ENCODE measurements at regions not wholly inside any gene's neighbourhood (a gene's known extent, or its start where the extent isn't known, plus 50 kb on each side); places are given as distances from the start of the nearest gene placed in this dataset.

GRCh38 chr2:104049981-104050380, 803.9 kb upstream of the POU3F3 start:
- no peak for DNase-seq (ENCODE audit: low read depth in 1 of 2, low spot score in 2 of 2)
- H3K4ac ChIP-seq (replicated peaks; ENCODE audit: insufficient read length, low read depth, low read length), result no peak overlapping the region
- no peaks in the 10 kb centered on the region for H3K36me3 ChIP-seq (ENCODE audit: control insufficient read depth in 2 of 4, insufficient read depth in 4 of 4, low read length in 3 of 4)
- POLR2A ChIA-PET (ENCODE audit: partially characterized antibody), result no interaction called here
- no peak overlapping the region for H2BK20ac ChIP-seq (ENCODE audit: low read length)
- H3K23me2 ChIP-seq (ENCODE audit: low read depth, low read length), result no peaks in the 10 kb centered on the region; the same call in 1 of the 2 replicates
- no peak overlapping the region for H2BK120ac ChIP-seq (replicated peaks; ENCODE audit: low read depth, low read length)
- CTCF ChIA-PET (ENCODE audit: partially characterized antibody), result no interaction called here
- H2BK5ac ChIP-seq (ENCODE audit: low read depth, low read length), result no peak overlapping the region
- no peak overlapping the region for H3K9ac ChIP-seq (replicated peaks in 1 of 4; ENCODE audit: extremely low read depth in 1 of 4, low read depth in 3 of 4, low read length in 3 of 4)
- H3K27me3 ChIP-seq (replicated peaks in 1 of 4; ENCODE audit: control insufficient read depth in 3 of 4, extremely low read depth in 1 of 4, insufficient read depth in 3 of 4, low read length in 3 of 4), result no peaks in the 10 kb centered on the region
- H2BK15ac ChIP-seq (ENCODE audit: low read length), result no peak overlapping the region
- no peak overlapping the region for H4K91ac ChIP-seq (replicated peaks; ENCODE audit: insufficient read length, low read length)
- H4K20me1 ChIP-seq (replicated peaks in 1 of 2; ENCODE audit: control insufficient read depth in 1 of 2, insufficient read depth in 2 of 2, low read length in 2 of 2), result no peaks in the 10 kb centered on the region
- H3K79me1 ChIP-seq (ENCODE audit: low read depth, low read length), result no peaks in the 10 kb centered on the region
- H3K4me1 ChIP-seq (replicated peaks in 1 of 4; ENCODE audit: control insufficient read depth in 3 of 4, insufficient read depth in 4 of 4, low read length in 3 of 4), result peaks cover 0 to 2% (median 1%) of the 10 kb centered on the region in 4 experiments; a peak in 2 of 7 replicates
- H2BK12ac ChIP-seq (ENCODE audit: low read depth, low read length), result no peak overlapping the region
- 96% methylated on average over 5 of the region's 5 CpGs; no CpG with 5 or more reads in 1 of the 2 experiments for WGBS, 2 experiments (ENCODE audit: extremely low coverage in 1 of 2, insufficient coverage in 1 of 2, insufficient read length in 1 of 2, insufficient replicate concordance in 2 of 2, low coverage in 1 of 2, low lambda C conversion rate in 2 of 2, missing lambda C conversion rate in 1 of 2)
- H2AK5ac ChIP-seq (ENCODE audit: low read depth, low read length), result no peak overlapping the region
- H4K8ac ChIP-seq (ENCODE audit: extremely low read depth, insufficient read depth, low read length), result no peak overlapping the region
- H3K4me2 ChIP-seq (ENCODE audit: insufficient read depth in 1 of 2, low read depth in 2 of 2, low read length in 2 of 2), result no peak overlapping the region
- no peaks in the 10 kb centered on the region for H3K79me2 ChIP-seq (ENCODE audit: control insufficient read depth in 1 of 2, insufficient read depth in 2 of 2, low read length in 2 of 2)
- no peak overlapping the region for H2AFZ ChIP-seq (ENCODE audit: low read length)
- FAIRE-seq, result no peak
- no peak overlapping the region for H3K27ac ChIP-seq (ENCODE audit: low read depth, low read length)
- H3K14ac ChIP-seq (ENCODE audit: insufficient read length), result no peak overlapping the region
- H3K4me3 ChIP-seq (ENCODE audit: extremely low read depth in 1 of 4, insufficient read depth in 2 of 4, low read depth in 3 of 4, low read length in 4 of 4), result no peak overlapping the region
- H3K56ac ChIP-seq (replicated peaks; ENCODE audit: insufficient read length, low read depth, low read length), result no peak overlapping the region
- H4K5ac ChIP-seq (ENCODE audit: insufficient read length, low read depth, low read length), result no peak overlapping the region
- peak overlapping the region; percentile 65 for H3K23ac ChIP-seq (ENCODE audit: insufficient read length)
- no peak for TF ChIP-seq CTBP2 (IDR thresholded peaks at IDR 0.05; ENCODE audit: borderline replicate concordance, insufficient read depth, insufficient read length, low read length)
- no peak overlapping the region for H3K18ac ChIP-seq (ENCODE audit: extremely low read depth, low read length)
- no peaks in the 10 kb centered on the region for H3K9me3 ChIP-seq (ENCODE audit: insufficient read depth in 2 of 2, low read depth in 1 of 2, low read length in 1 of 2)

Data from H1 (cell line).